Breast epithelium (tissue), 4 donors: ENCODE measurements at regions not wholly inside any gene's neighbourhood (a gene's known extent, or its start where the extent isn't known, plus 50 kb on each side); places are given as distances from the start of the nearest gene placed in this dataset.

Experiments used
- DNase-seq, 2 donors: peaks; one replicate each; pipeline ENCODE4 v3.0.0-alpha.2; 2019; ENCODE audit warnings: low spot score in 2 of 2
- H3K27ac ChIP-seq, 2 donors: fragments of 200-600 bp; sonication (generic) in 1 of 2; one replicate each; pipeline ENCODE4 v1.5.1; 2016 to 2019; ENCODE audit warnings: mild to moderate bottlenecking in 1 of 2
- H3K27me3 ChIP-seq, 2 donors: fragments of 200-600 bp; sonication (generic) in 1 of 2; one replicate each; pipeline versions ENCODE4 v1.5.1 to v1.6.0; 2017 to 2019; ENCODE audit warnings: control low read depth in 1 of 2, mild to moderate bottlenecking in 1 of 2
- H3K36me3 ChIP-seq: fragments of 200-600 bp; one replicate; pipeline ENCODE4 v1.5.1; 2019
- H3K4me1 ChIP-seq, 2 donors: fragments of 200-600 bp; sonication (generic); one replicate each; pipeline ENCODE4 v1.5.1; 2016 to 2019; ENCODE audit warnings: control low read depth in 1 of 2
- H3K4me3 ChIP-seq, 3 donors: fragments of 200-600 bp; sonication (generic); 1 replicate in 2 of 3; 2 replicates in 1 of 3; pipeline ENCODE4 v1.5.1; 2016 to 2019; ENCODE audit warnings: mild to moderate bottlenecking in 3 of 3, moderate library complexity in 2 of 3
- H3K9me3 ChIP-seq, 2 donors: fragments of 200-600 bp; sonication (generic) in 1 of 2; one replicate each; pipeline ENCODE4 v1.5.1; 2016 to 2019; ENCODE audit warnings: control low read depth in 1 of 2
- POLR2A ChIP-seq: fragments of 450-650 bp; IDR thresholded peaks from one replicate; pipeline ENCODE4 v1.6.1; 2016; ENCODE audit warnings: antibody characterized with exemption, mild to moderate bottlenecking, moderate library complexity
- POLR2AphosphoS5 ChIP-seq, 3 donors: sonication (generic); formaldehyde crosslinking; IDR thresholded peaks; one replicate each; pipeline ENCODE4 v1.6.1; 2017; ENCODE audit warnings: antibody characterized with exemption in 3 of 3
- intact Hi-C: fragments of 100-400 bp; cut with DNase I; formaldehyde crosslinking; loops from one replicate; pipeline ENCODE4 v1.15.1; 2023; ENCODE audit warnings: low total_unique reads
- TF ChIP-seq, protein P1 (sequence below), 3 donors: fragments of 450-650 bp; IDR thresholded peaks; one replicate each; pipeline ENCODE4 v1.5.1; 2016 to 2017; ENCODE audit warnings: antibody characterized with exemption in 3 of 3, mild to moderate bottlenecking in 3 of 3, moderate library complexity in 3 of 3

GRCh38 chr13:66033924-66034323 is 1196.2 kb downstream of the PCDH9 start:
- DNase-seq = no peak
- H3K4me1 ChIP-seq = no peaks in the 10 kb centered on the region
- H3K27ac ChIP-seq = no peak overlapping the region
- H3K27me3 ChIP-seq = no peaks in the 10 kb centered on the region
- H3K9me3 ChIP-seq = no peaks in the 10 kb centered on the region
- H3K4me3 ChIP-seq = no peak overlapping the region
- TF ChIP-seq, protein P1, sequence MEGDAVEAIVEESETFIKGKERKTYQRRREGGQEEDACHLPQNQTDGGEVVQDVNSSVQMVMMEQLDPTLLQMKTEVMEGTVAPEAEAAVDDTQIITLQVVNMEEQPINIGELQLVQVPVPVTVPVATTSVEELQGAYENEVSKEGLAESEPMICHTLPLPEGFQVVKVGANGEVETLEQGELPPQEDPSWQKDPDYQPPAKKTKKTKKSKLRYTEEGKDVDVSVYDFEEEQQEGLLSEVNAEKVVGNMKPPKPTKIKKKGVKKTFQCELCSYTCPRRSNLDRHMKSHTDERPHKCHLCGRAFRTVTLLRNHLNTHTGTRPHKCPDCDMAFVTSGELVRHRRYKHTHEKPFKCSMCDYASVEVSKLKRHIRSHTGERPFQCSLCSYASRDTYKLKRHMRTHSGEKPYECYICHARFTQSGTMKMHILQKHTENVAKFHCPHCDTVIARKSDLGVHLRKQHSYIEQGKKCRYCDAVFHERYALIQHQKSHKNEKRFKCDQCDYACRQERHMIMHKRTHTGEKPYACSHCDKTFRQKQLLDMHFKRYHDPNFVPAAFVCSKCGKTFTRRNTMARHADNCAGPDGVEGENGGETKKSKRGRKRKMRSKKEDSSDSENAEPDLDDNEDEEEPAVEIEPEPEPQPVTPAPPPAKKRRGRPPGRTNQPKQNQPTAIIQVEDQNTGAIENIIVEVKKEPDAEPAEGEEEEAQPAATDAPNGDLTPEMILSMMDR (IDR thresholded peaks at IDR 0.05) = no peak
- no peak for TF ChIP-seq POLR2AphosphoS5 (IDR thresholded peaks at IDR 0.05)
- no peak for TF ChIP-seq POLR2A
- intact Hi-C loops = no loop called here
- H3K36me3 ChIP-seq = no peaks in the 10 kb centered on the region

DNA sequence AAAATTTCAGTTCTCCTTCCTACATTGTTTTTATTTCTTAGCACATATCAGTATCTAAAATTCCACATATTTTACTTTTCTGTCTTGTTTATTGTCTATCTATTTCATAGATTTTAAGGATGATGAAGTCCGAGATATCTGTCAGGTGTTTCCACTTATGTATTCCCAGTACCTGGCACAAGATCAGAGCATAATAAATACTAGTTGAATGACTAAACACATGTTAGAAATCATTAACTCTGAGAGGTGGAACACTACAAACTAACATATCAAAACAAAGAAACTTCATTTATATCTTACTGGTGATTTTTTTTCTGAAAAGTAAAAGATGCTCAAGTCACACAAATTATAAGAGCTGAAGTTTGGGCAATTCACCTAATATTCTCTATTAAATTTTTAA is 1208.3 kb downstream of the PCDH9 start:
- Histone ChIP-seq H3K36me3 (no peaks in the 10 kb centered on the region), H3K9me3 (no peaks in the 10 kb centered on the region), H3K4me1 (no peaks in the 10 kb centered on the region), H3K4me3 (no peak overlapping the region), H3K27ac (no peak overlapping the region), H3K27me3 (no peaks in the 10 kb centered on the region)
- no peak for DNase-seq
- intact Hi-C loops = no loop called here
- TF ChIP-seq POLR2A = no peak
- TF ChIP-seq, protein P1 (IDR thresholded peaks at IDR 0.05) = no peak
- no peak for TF ChIP-seq POLR2AphosphoS5 (IDR thresholded peaks at IDR 0.05)

DNA sequence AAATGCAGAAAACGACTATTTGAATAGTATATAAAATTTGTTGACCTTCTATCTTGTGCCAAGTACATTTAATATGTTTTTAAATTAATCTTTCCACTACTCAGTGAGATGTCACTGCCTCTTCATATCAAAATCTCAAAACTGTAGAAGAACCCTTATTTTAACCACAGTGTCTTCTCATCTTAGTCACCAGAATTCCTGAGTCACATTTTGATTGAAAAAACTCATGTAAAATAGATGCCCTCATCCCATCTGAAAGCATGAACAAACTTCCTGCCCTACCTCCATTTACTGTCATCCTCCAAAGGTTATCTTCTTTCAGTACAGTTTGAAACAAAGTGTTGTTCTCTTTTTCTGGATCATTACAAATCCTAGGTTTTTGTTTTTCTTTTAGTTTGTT is 1215.4 kb downstream of the PCDH9 start:
- H3K27me3 ChIP-seq = no peaks in the 10 kb centered on the region
- H3K4me3 ChIP-seq = no peak overlapping the region
- no peak overlapping the region for H3K27ac ChIP-seq
- no peak for DNase-seq
- TF ChIP-seq POLR2AphosphoS5 (IDR thresholded peaks at IDR 0.05) (no peak), POLR2A (no peak)
- TF ChIP-seq, protein P1 (IDR thresholded peaks at IDR 0.05) = no peak
- intact Hi-C loops = no loop called here
- no peaks in the 10 kb centered on the region for H3K36me3 ChIP-seq
- no peaks in the 10 kb centered on the region for H3K9me3 ChIP-seq
- H3K4me1 ChIP-seq = no peaks in the 10 kb centered on the region

- peaks cover 0 to under 1% of the 10 kb centered on the region in 2 donors for H3K9me3 ChIP-seq
- H3K4me3 ChIP-seq = no peak overlapping the region
- intact Hi-C loops = no loop called here
- no peaks in the 10 kb centered on the region for H3K36me3 ChIP-seq
- H3K27ac ChIP-seq = no peak overlapping the region
- no peaks in the 10 kb centered on the region for H3K4me1 ChIP-seq
- no peak for DNase-seq
- H3K27me3 ChIP-seq = no peaks in the 10 kb centered on the region
- TF ChIP-seq POLR2AphosphoS5 (IDR thresholded peaks at IDR 0.05) (no peak), POLR2A (no peak)
- TF ChIP-seq, protein P1 (IDR thresholded peaks at IDR 0.05) = no peak
These were observed 1220.9 kb downstream of the PCDH9 start for GRCh38 chr13:66009241-66009640.

DNA sequence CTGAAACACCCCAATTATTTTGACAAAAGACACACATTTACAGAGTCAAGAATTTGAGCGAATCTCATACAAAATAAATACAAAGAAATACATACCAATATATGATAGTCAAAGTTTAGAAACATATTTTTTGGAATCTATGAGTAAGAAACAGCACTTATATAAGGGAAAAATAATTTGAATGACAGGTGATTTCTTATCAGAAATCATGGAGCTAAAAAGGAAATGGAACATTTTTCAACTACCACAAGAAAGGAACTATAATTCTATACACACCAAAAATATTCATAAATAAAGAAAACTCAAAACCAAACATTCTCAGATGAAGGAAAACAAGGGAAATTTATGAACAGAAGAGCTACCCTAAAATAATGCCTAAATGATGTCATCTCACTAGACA is 1226.6 kb downstream of the PCDH9 start:
- Histone ChIP-seq H3K27ac (no peak overlapping the region), H3K9me3 (peaks cover 0 to 6% of the 10 kb centered on the region in 2 donors), H3K4me1 (no peaks in the 10 kb centered on the region), H3K4me3 (no peak overlapping the region), H3K36me3 (no peaks in the 10 kb centered on the region), H3K27me3 (no peaks in the 10 kb centered on the region)
- TF ChIP-seq, protein P1 (IDR thresholded peaks at IDR 0.05) = no peak
- TF ChIP-seq POLR2AphosphoS5 (IDR thresholded peaks at IDR 0.05) (no peak), POLR2A (no peak)
- intact Hi-C loops = no loop called here
- no peak for DNase-seq
